ENCODE measurements at regions not wholly inside any gene's neighbourhood (a gene's known extent, or its start where the extent isn't known, plus 50 kb on each side); places are given as distances from the start of the nearest gene placed in this dataset.

- no peak overlapping the region for H3K4me3 ChIP-seq (ENCODE audit: control extremely low read depth in 1 of 5, extremely low read depth in 1 of 5, insufficient read depth in 1 of 5, low read depth in 2 of 5, low read length in 4 of 5)
- no peak for DNase-seq
- no peaks in the 10 kb centered on the region for H4K20me1 ChIP-seq (ENCODE audit: control insufficient read depth, insufficient read depth, low read length, poor library complexity, severe bottlenecking)
- H3K79me2 ChIP-seq (ENCODE audit: control insufficient read depth, insufficient read depth, low read length) = no peaks in the 10 kb centered on the region
- no peak overlapping the region for H2AFZ ChIP-seq (ENCODE audit: insufficient read depth, low read depth, low read length, poor library complexity, severe bottlenecking)
- intact Hi-C loops (cut with micrococcal nuclease) = no loop called here
- H3K4me3 Mint-ChIP-seq = no peak overlapping the region
- no peak for ATAC-seq (ENCODE audit: low read depth)
- no peak for TF ChIP-seq CTCF (IDR thresholded peaks at IDR 0.05)
- no peak for TF ChIP-seq EZH2 (IDR thresholded peaks at IDR 0.05; ENCODE audit: borderline replicate concordance, insufficient read depth, low read depth, low read length, poor library complexity, severe bottlenecking)
- peaks cover 0 to 3% (median 0%) of the 10 kb centered on the region in 4 experiments for H3K27me3 ChIP-seq (replicated peaks in 1 of 4; ENCODE audit: control extremely low read depth in 1 of 4, control insufficient read depth in 3 of 4, insufficient read depth in 4 of 4, low read length in 3 of 4)
- no peak overlapping the region for H3K4me2 ChIP-seq (replicated peaks; ENCODE audit: low read depth, low read length, poor library complexity, severe bottlenecking)
- WGBS (ENCODE audit: insufficient coverage) = 90% methylated on average over 2 of the region's 7 CpGs
- H3K27ac Mint-ChIP-seq = no peak overlapping the region
- no peak overlapping the region for H3K9ac ChIP-seq (ENCODE audit: low read length)
- H3K27ac ChIP-seq (ENCODE audit: low read length in 2 of 2) = no peak overlapping the region
- peaks cover 8% of the 10 kb centered on the region for H3K27me3 Mint-ChIP-seq
- no peaks in the 10 kb centered on the region for H3K36me3 ChIP-seq (replicated peaks in 1 of 2; ENCODE audit: control extremely low read depth in 1 of 2, control insufficient read depth in 1 of 2, extremely low read depth in 1 of 2, insufficient read depth in 2 of 2, low read length in 1 of 2)
- H3K9me3 ChIP-seq (ENCODE audit: control extremely low read depth in 1 of 3, control insufficient read depth in 2 of 3, insufficient read depth in 1 of 3, low read length in 2 of 3) = no peaks in the 10 kb centered on the region
- H3K9me3 Mint-ChIP-seq (ENCODE audit: insufficient read depth) = peaks cover 2% of the 10 kb centered on the region
- POLR2A ChIA-PET = no interaction called here
- H3K4me1 Mint-ChIP-seq = no peaks in the 10 kb centered on the region
- no peaks in the 10 kb centered on the region for H3K4me1 ChIP-seq (ENCODE audit: control insufficient read depth in 2 of 2, insufficient read depth in 2 of 2, low read length in 2 of 2)
- CTCF ChIA-PET = no interaction called here
Measured at GRCh38 chr6:145561095-145562072, 173.9 kb downstream of the EPM2A start.
